HPDE6-E6E7 (cell line): ENCODE measurements at regions not wholly inside any gene's neighbourhood (a gene's known extent, or its start where the extent isn't known, plus 50 kb on each side); places are given as distances from the start of the nearest gene placed in this dataset.
"Not testable (repeated sequence)": the region's sequence is repeated elsewhere in the genome, so short reads cannot be mapped to it uniquely, and the experiment has no call there.

ENCODE experiments used
- DNase-seq: peaks from one replicate; pipeline ENCODE4 v3.0.0; 2011; ENCODE audit warnings: missing footprints; ENCODE audit errors: extremely low spot score

DNA sequence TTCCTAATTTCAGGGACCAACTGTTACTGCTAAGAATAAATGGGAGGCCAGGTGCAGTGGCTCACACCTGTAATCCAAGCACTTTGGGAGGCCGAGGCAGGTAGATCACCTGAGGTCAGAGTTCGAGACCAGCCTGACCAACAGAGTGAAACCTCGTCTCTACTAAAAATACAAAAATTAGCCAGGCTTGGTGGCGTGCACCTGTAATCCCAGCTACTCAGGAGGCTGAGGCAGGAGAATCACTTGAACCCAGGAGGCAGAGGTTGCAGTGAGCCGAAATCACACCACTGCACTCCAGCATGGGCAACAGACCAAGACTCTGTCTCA, 95.6 kb upstream of the CHD2 start:
- DNase-seq, result not testable (repeated sequence)

DNA sequence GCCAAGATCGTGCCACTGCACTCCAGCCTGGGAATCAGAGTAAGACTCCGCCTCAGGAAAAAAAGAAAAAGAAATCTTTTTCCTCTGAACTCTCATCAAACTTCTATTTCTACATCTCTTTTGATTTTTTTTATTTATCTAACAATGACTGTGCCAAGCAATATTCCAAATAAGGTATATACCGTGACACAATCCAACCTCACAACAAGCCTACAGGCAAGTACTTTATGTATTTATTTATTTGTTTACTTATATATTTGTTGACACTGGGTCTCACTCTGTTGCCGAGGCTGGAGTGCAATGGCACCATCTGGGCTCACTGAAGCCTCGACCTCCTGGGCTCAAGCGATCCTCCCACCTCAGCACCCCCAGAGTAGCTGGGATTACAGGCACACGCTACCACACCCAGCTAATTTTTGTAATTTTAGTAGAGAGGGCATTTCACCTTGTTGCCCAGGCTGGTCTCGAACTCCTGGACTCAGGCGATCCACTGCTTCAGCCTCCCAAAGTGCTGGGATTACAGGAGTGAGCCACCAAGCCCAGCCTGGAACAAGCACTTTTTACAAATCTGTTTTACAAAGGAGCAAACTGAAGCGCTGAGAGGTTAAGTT, 94.9 kb upstream of the CHD2 start:
- DNase-seq, result no peak

DNA sequence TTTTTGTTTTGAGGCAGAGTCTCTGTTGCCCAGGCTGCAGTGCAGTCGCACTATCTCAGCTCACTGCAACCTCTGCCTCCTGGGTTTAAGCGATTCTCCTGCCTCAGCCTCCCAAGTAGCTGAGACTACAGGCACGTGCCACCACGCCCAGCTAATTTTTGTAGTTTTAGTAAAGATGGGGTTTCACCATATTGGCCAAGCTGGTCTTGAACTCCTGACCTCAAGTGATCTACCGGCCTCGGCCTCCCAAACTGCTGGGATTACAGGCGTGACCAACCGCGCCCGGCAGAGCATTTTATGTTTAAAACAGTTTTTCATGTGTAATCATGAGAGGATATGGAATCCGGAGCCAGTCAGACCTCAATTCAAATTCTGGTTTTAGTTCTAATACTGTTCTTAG, 94.0 kb upstream of the CHD2 start:
- not testable (repeated sequence) for DNase-seq

DNA sequence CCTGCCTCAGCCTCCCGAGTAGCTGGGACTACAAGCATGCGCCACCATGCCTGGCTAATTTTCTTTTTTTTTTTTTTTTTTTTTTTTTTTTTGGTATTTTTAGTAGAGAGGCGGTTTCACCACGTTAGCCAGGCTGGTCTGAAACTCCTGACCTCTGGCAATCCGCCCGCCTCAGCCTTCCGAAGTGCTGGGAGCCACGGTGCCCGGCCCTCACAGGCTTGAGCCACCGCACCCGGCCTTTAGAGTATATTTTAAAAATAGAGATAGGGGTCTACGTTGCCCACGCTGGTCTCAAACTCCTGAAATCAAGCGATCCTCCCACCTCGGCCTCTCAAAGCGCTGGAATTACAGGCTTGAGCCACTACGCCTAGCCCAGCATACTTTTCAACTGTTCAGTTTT, 93.4 kb upstream of the CHD2 start:
- no peak for DNase-seq

DNA sequence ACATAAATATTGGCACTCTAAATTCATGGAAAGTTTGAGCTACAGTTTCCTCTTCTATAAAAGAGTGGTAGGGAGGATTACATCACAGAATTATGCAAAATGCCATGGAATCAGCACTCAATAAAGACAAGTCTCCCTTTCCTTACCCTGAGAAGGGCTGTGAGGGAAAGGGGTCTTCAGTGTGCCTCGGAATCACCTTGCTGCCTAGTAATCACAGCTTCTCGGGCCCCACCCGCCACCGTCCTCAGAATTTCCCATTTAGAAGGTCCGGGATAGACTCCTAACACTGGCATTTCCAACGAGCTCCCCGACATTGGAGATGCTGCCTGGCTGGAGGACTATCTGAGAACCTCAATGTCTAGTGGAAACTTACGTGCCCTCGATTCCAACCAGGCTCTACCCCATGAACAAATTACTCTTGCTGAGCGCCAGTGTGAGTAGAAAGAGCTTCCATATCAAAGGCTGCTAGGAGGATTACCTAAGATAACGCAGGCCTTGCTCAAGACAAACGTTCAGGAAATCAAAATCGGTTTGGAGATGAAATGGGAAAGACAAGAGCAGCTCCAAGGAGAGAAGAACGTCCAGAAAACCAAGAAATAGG, 92.1 kb upstream of the CHD2 start:
- no peak for DNase-seq

DNA sequence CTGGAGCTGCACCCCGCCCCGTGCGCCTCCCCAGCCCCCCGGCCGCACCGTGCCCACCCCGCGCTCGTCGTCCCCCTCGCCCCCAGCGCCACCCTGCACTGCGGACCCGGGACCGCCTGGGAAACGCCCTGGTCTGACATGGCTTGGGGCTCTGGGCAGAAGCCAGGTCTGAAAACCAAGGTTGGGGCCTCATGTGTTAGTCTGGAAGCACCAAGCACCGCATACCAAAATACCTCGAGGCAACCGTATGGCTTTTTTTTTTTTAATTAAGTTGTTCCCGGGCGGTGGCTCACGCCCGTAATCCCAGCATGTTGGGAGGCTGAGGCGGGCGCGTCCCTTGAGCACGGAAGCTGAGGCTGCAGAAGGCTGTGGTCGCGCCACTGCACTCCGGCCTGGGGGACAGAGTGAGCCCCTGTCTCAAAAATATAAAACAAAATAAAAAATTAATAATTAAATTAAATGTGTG, 91.5 kb upstream of the CHD2 start:
- no peak for DNase-seq

DNA sequence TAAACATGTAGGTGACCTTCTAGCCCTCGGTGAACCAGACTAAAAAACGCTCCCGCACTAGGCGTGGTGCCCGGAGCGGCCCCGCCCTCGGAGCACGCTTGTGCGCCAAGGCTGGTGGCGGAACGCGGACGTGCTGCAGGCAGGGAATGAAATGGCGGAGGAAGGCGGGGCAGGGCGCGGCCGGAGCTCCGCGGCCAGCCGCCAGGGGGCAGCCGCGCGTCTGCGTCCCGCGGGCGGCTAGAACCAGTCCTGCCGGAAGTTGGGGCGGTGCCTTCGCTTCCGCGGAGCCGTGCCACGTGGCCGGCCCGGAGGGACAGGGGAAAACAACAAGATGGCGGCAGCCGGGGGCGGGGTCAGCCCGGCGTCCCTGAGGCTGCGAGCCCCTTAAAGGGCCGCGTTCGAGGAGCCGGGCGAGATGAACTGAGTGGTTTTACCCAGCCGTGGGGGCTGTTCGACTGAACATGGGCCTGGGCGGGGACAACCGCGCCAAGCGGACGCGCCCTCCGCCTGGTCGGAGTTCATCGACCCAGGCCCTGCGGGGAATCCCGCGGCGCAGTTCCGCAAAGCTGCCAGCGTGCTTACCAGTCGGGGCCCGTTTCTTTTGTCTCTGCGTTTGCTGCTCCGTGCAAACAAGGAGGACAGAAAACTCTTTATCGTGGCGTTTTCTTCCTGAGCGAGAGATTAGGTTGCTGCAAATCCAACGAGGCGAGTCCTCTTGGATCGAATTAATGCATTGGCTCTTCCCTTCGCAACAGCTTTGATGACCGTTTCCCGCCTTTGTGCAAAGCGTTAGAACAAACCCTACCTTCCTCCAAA, 90.9 kb upstream of the CHD2 start:
- DNase-seq, result peak; percentile 91

DNA sequence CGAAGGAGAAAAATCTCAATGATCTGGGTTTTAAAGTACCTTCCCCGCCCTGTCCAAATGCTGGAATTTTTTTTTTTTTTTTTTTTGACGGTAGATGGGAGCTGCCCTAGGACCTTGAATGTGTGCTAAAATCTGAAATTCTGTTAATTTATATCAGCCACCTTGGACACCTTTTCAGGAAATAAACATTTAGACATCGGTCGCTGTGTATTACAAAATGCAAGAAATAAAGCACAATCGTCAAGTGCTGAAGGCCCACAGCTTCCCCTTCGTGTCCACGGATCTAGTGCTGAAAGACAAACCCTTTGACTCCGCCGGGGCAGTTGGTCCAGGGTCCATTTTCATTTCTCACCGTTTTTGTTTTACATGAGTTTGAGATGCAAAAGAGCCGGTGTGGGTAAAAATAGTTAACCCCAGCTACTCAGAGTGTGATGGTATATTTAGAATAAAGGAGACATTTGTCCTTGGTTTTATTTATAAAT, 90.2 kb upstream of the CHD2 start:
- no peak for DNase-seq

DNA sequence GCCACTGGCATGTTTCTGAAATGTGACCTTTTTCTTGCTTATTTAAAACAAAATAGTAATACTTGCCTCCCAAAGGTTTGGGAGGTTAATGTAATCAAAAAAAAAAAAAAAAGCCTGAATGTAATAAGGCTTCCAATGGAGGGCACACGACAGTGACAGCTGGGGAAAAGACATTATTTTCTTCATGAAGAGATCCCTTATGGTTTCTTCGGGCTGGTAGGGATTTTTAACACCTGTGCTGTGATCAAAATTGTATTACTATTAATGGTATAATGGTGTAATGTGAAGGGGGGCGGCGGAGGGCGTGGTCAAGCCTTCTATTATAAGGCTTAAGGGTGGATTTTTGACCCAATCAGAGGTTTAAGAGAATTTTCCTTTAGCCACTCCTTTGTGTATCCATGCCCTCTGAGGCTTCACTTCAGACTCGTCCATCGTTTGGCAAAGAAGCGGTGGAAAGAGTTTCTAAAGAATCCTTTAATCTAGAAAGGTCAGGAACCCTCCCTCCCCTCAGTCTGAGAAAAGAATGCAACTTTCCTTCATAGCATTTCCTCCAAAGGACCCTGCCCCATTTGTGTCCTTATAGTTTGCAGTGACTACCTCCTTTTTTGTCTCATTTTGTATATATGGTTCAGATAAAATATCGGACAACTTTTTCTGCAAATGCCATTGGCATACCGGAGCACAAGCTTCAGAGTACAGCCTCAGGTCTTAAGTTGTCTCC, 89.5 kb upstream of the CHD2 start:
- no peak for DNase-seq

DNA sequence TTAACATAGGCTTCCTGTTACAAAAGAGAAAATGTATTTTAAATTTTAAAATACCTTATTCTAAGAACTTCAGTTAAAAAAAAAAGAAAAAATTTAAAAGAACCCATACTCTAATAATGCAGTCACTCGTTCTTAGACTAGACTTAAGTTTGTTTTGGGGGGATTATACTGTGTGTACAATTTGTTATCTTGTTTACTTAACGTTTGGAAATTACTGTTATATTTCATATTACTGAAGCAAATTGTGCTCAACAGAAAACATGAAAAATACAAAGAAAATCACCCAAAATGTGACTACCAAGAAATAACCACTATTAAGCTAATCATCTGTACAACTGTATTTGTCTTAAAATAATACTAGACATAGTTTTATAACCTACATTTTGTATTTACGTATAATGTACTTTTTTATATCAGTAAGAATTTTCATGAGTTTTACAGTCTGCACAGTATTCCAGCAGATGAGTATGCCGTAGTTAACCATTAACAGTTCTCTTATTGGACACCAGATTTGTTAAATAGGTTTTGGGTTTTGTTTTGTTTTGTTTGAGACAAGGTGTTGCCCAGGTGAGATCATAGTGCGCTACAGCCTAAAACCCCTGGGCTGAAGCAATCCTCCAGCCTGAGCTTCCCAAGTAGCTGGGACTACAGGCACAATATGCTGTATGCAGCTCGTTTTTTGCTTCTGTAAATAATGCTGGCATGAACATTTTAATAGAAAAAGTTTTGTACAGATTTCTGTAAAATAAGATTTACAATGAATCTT, 88.8 kb upstream of the CHD2 start:
- no peak for DNase-seq

DNA sequence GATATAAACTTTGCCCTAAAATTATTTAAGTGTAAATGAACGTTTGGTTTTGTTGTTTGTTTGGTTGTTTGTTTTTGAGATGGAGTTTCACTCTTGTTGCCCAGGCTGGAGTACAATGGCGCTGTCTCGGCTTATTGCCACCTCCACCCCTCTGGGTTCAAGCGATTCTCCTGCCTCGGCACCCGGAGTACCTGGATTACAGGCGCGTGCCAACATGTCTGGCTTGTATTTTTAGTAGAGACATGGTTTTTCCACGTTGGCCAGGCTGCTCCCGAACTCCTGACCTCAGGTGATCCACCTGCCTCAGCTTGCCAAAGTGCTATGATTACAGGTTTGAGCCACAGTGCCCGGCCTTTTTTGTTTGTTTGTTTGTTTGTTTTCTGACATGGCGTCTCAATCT, 87.9 kb upstream of the CHD2 start:
- DNase-seq, result no peak

DNA sequence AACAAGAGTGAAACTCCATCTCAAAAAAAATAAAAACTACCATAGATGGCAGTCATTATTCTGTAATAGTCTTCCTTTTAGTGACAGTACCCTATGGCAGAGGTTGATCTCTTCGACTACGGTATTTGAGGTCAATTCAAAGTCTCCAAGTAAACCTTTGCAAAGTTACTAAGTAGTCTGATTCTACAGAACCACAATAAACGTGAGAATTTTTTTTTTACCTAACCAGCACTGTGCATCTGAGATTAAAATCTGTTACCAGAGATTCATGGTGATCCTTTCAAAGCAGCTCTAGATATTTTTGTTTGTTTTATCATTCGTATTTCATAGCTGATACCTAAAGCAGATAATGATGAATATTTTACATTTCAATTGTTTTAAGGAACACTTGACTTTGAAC, 86.6 kb upstream of the CHD2 start:
- DNase-seq, result no peak

DNA sequence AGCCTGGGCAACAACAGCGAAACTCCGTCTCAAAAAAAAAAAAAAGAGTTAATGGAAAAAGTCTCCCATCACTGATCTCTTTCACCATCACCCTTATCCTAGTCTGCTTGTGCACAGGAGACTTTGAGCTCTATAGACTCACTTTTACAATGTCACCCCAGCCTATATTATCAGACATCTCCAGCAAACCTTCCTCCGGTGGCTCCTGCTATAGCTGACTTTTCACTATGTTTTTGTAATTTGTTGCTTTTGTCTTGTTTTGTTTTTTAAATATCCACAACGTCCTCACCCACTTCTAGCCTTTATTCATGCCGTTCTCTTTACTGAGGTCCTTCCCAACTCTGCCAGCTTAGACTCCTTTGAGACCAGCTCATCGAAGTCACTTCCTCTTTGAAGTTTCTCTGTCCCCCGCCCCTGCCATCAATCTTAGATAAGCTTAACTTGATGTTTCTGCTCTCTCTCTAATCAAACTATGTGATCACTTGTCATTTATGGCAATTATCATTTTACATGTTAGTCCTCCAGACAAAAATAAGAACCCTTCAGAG, 82.7 kb upstream of the CHD2 start:
- DNase-seq, result no peak

DNA sequence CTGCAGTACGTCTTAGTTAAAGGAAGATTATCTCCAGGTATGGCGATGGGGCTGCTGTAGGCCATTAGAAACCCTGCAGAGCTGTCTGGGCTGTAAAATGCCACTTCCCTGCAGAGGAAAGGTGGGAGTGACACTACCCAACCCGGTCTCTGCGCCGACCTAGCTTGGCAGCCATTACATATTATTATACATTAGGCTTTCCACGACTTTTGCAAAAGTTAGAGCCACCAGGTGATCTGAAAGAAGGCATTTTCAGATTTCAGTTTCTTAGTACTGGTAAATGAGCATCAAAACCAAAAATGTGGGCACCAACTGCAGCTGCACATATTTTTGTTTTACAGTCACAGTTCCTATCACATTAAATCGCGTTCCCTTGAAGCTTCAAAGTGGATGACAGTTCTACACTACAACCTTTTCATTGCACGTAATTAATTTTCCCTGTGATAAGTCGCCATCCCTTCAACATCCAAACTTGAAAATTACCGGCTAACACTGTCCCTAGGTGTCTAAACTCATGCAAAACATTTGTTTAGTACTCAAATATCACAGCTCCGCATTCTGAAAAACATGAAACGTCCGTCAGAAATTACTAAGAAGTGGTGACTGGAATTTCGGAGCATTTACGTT, 81.4 kb upstream of the CHD2 start:
- DNase-seq, result no peak

DNA sequence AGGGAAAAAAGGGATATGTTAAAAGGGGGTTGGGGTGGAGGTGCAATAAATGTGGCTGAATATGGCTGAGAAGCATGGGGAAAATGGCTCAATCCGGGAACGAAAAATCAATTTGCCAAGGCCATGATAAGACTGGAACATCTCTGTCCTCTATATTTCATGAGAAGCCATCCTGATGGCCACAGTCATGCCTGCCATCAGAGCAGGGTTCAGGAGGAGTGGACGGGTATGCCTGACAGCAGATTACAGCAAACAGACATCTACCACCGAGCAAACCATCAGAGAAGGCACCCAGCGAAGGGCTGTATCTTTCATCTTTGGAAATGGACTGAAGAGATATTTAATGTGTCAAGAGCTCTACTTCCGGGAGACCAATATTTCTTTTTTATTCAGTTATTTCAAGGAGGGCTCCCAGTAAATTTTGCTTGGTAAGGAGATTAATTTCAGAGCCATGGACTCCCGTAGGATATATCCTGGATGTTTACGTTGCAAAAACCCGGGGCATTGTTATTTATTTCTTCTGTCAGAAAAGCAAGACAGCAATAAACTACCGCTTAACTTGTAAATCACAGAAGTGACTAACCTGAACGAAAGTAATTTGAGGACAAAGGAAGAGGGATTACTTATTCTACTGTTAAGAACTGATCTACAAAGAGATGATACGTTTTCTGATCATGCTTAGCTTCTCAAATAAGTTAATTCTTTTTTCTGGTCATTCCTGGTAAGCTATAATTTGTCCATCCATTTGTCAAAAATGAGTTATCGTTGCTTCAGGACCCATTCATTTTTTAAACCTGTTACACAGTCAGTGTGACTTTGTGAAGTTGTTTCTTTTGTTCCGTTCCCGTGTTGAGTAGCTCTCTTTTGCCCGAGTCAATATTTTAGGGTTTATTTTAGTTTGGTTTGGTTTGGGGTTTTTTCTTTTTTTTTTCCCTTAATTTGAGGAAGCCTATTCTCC, 80.6 kb upstream of the CHD2 start:
- DNase-seq, result no peak

DNA sequence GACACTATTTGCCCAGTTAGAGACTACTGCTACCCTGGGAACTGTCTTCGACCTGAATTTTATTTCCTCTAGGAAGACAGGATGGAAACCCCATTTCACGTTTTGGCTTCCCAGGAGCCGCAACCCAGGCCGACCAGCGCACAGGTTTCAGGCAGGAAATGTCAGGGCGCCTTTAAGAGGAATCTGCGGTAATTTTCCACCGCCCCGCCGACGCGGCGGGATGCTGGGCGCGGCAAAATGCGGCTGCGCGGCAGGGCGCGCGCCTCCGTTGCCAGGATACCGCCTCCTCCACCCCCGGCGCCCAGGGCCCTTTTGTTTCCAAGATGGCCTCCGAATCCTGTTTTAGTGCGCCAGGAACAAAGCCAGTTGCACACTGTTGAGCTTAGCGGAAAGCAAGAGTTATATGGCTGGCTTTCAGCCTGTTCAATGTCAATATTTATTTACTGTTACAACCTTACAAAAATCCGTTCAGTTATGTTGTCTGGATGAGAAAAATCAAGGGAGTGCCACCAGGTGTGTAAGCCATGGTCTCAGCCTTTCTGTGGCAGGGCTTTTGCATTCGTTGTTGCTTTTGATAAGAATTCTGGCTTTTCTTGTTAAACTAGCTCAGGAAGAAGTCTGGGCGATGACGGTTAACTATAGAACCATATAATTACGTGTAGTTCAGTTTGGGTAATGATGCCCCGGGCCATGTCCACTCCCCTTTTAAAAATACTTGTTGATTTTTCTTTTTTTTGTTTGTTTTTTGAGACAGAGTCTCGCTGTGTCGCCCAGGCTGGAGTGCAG, 79.7 kb upstream of the CHD2 start:
- DNase-seq, result peak; percentile 90

DNA sequence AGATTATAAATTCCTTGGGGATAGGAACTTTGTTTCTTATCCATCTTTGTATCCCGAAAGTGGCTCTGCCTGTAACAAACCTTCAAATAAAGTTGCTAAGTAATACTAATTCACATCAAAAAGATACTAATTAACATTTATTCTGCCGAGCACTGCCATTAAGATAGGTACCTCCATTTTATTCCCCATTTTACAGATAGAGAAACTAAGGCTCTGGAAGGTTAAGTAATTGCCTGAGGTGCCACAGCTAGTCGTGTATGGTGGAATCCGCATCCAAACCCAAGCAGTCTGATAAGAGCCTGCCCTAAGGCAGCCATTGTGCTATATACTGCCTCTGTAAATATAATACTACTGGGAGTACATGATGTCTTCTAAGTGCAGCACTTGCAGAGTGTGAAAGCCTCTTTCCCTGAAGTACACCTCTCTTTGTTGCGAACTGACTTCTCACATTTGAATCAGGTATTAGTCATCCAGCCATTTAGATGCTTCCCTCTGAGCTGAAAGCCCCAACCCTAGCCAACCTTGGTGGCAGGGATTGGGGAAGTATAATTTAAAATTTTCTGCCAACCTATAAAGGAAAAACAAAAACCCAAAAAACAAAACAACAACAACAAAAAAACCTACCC, 78.5 kb upstream of the CHD2 start:
- DNase-seq, result no peak
